GM23248 (cell line): ENCODE measurements at regions not wholly inside any gene's neighbourhood (a gene's known extent, or its start where the extent isn't known, plus 50 kb on each side); places are given as distances from the start of the nearest gene placed in this dataset.

ENCODE experiments used
- DNase-seq: peaks from one replicate; pipeline ENCODE4 v3.0.0-alpha.2; 2015
- H2AFZ ChIP-seq: fragments of 200-600 bp; sonication (generic); 2 replicates; pipeline ENCODE4 v1.6.1; 2016; ENCODE audit warnings: antibody characterized with exemption
- H3F3A ChIP-seq: fragments of 200-600 bp; sonication (generic); 2 replicates; pipeline ENCODE4 v1.6.1; 2016; ENCODE audit warnings: mild to moderate bottlenecking, antibody characterized with exemption, mixed run types; ENCODE audit not compliant: insufficient read depth
- H3K27ac ChIP-seq: fragments of 200-600 bp; sonication (generic); 2 replicates; pipeline ENCODE4 v1.5.1; 2016; ENCODE audit warnings: mild to moderate bottlenecking
- H3K27me3 ChIP-seq: fragments of 200-600 bp; sonication (generic); replicated peaks from 2 replicates; pipeline ENCODE4 v1.6.1; 2016; ENCODE audit warnings: mild to moderate bottlenecking; ENCODE audit not compliant: insufficient read depth
- H3K36me3 ChIP-seq: fragments of 200-600 bp; sonication (generic); 2 replicates; pipeline ENCODE4 v1.6.1; 2016; ENCODE audit warnings: low read depth, mild to moderate bottlenecking
- H3K4me1 ChIP-seq: fragments of 200-600 bp; sonication (generic); 2 replicates; pipeline ENCODE4 v1.6.1; 2016; ENCODE audit warnings: mild to moderate bottlenecking; ENCODE audit not compliant: insufficient read depth
- H3K4me2 ChIP-seq: fragments of 200-600 bp; sonication (generic); one replicate; pipeline ENCODE4 v1.6.1; 2016; ENCODE audit warnings: mild to moderate bottlenecking; ENCODE audit not compliant: unreplicated experiment
- H3K4me3 ChIP-seq: fragments of 200-600 bp; sonication (generic); 2 replicates; pipeline ENCODE4 v1.5.1; 2016; ENCODE audit warnings: mild to moderate bottlenecking
- H3K79me2 ChIP-seq: fragments of 200-600 bp; sonication (generic); 2 replicates; pipeline ENCODE4 v1.6.1; 2016; ENCODE audit warnings: mild to moderate bottlenecking; ENCODE audit not compliant: insufficient read depth
- H3K9ac ChIP-seq: fragments of 200-600 bp; sonication (generic); 2 replicates; pipeline ENCODE4 v1.6.1; 2016; ENCODE audit warnings: mild to moderate bottlenecking
- H3K9me2 ChIP-seq: fragments of 200-600 bp; sonication (generic); 2 replicates; pipeline ENCODE4 v1.6.1; 2016; ENCODE audit warnings: mixed run types, mild to moderate bottlenecking, moderate library complexity; ENCODE audit not compliant: insufficient read depth
- H3K9me3 ChIP-seq: fragments of 200-600 bp; sonication (generic); one replicate; pipeline ENCODE4 v1.6.1; 2017; ENCODE audit warnings: low read depth
- H4K20me1 ChIP-seq: fragments of 200-600 bp; sonication (generic); 2 replicates; pipeline ENCODE4 v1.6.0; 2016; ENCODE audit not compliant: insufficient read depth
- EZH2 ChIP-seq: fragments of 200-600 bp; sonication (generic); IDR thresholded peaks from 2 replicates; pipeline ENCODE4 v1.6.1; 2018; ENCODE audit warnings: antibody characterized with exemption, mild to moderate bottlenecking; ENCODE audit not compliant: insufficient read depth, poor library complexity, severe bottlenecking
- EZH2phosphoT487 ChIP-seq: fragments of 200-600 bp; sonication (generic); IDR thresholded peaks from 2 replicates; pipeline ENCODE4 v1.6.1; 2018; ENCODE audit warnings: antibody characterized with exemption, moderate library complexity, mild to moderate bottlenecking, low read depth; ENCODE audit not compliant: insufficient read depth
- WGBS, 2 experiments: methylation state at CpG; one replicate each; pipeline ENCODE4 v1.1.6; 2015 to 2017; ENCODE audit warnings: low lambda C conversion rate in 2 of 2, low coverage in 1 of 2; ENCODE audit errors: missing lambda C conversion rate in 2 of 2; 5-methylcytosine and 5-hydroxymethylcytosine counted together
- in situ Hi-C: fragments of 300-500 bp; cut with MboI; formaldehyde crosslinking; loops from 2 replicates; pipeline ENCODE4 v1.15.0; 2020

DNA sequence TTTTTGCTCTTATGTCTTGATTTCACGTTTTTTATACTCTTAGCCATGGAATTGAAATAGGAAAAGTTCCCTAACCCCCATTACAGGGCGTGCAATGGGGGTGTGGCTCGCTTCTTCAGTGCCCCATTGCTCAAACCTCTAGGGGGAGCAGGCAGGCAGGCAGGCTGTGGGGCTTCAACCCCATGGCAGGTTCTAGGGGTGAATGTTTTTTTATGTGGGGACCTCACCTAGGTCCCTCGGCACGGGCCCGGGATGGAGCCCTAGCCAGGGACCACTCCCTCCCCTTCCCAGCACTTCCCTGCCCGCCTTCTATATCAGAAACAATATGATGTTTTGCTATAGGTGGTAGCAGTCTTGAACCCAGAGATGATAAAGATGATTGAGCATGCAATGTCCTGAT lies 221.3 kb upstream of the SMC2 start:
- Histone ChIP-seq H3F3A (no peaks in the 10 kb centered on the region), H2AFZ (no peak overlapping the region), H3K4me1 (no peaks in the 10 kb centered on the region), H3K27me3 (no peaks in the 10 kb centered on the region), H3K9ac (no peak overlapping the region), H3K36me3 (no peaks in the 10 kb centered on the region), H3K9me2 (no peaks in the 10 kb centered on the region), H3K79me2 (no peaks in the 10 kb centered on the region), H4K20me1 (no peaks in the 10 kb centered on the region), H3K4me3 (no peak overlapping the region), H3K27ac (no peak overlapping the region), H3K9me3 (no peaks in the 10 kb centered on the region), H3K4me2 (no peak overlapping the region)
- WGBS, 2 experiments: 24 to 39% methylated on average over 7 of the region's 7 CpGs
- TF ChIP-seq EZH2phosphoT487: no peak
- no peak for TF ChIP-seq EZH2
- no peak for DNase-seq
- in situ Hi-C loops: no loop called here

DNA sequence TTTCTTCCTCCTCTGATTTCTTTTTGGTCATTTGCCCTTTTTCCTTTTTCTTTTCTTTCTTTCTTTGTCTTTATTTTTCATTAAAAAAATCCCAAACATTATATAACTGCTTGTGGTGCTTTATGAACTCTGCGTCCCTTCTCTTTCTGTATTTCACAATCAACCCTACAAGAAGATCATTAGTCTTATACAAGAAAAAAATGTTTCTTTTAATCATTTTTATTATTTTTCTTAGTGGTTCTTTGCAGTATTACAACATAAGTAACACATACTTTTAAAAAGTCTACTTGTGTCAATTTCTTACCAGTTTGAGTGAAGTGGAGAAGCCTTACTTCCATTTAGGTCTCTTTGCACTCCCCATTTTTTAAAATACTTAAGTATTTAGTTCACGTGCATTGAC lies 212.7 kb upstream of the SMC2 start:
- Histone ChIP-seq H3F3A (no peaks in the 10 kb centered on the region), H3K9ac (no peak overlapping the region), H3K4me2 (no peak overlapping the region), H4K20me1 (no peaks in the 10 kb centered on the region), H3K27ac (no peak overlapping the region), H3K36me3 (no peaks in the 10 kb centered on the region), H3K4me3 (no peak overlapping the region), H3K4me1 (no peaks in the 10 kb centered on the region), H2AFZ (no peak overlapping the region), H3K9me3 (no peaks in the 10 kb centered on the region), H3K79me2 (no peaks in the 10 kb centered on the region), H3K27me3 (no peaks in the 10 kb centered on the region), H3K9me2 (no peaks in the 10 kb centered on the region)
- TF ChIP-seq EZH2phosphoT487: no peak
- TF ChIP-seq EZH2: no peak
- no peak for DNase-seq
- in situ Hi-C loops: no loop called here
- WGBS, 2 experiments: 26 to 42% methylated on average over 2 of the region's 2 CpGs

DNA sequence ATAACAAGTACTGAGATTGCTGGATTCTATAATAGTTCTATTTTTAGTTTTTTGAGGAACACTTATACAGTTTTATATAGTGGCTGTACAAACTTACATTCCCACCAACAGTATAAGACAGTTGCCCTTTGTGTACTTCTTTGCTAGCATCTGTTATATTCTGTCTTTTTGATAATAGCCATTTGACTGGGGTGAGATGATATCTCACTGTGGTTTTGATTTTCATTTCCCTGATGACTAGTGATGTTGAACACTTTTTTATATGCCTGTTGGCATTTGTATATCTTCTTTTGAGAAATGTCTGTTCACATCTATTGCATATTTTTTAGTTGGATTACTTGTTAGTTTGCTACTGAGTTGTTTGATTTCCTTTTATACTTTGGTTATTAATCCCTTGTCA lies 204.1 kb upstream of the SMC2 start:
- no peaks in the 10 kb centered on the region for H3K9me2 ChIP-seq
- no peak overlapping the region for H3K4me3 ChIP-seq
- in situ Hi-C loops: no loop called here

DNA sequence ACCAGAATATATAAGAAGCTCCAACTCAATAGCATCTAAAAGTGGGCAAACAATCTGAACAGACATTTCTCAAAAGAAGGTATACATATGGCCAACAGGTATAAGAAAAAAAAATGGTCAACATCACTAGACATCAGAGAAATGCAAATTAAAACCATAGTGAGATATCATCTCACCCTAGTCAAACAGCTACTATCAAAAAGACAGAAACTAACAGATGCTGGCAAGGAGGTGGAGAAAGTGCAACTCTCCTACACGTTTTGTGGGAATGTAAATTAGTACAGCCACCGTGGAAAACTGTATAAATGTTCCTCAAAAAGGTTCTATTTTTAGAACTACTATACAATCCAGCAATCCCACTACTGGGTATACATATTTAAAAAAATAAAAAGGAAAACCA lies 199.9 kb upstream of the SMC2 start:
- Histone ChIP-seq H3K4me2 (no peak overlapping the region), H3K9me2 (no peaks in the 10 kb centered on the region), H3K27me3 (no peaks in the 10 kb centered on the region), H3K79me2 (no peaks in the 10 kb centered on the region), H3K27ac (no peak overlapping the region), H3K36me3 (no peaks in the 10 kb centered on the region), H3K9ac (no peak overlapping the region), H3K9me3 (no peaks in the 10 kb centered on the region), H3K4me3 (no peak overlapping the region), H3F3A (no peaks in the 10 kb centered on the region), H2AFZ (no peak overlapping the region), H3K4me1 (no peaks in the 10 kb centered on the region), H4K20me1 (no peaks in the 10 kb centered on the region)
- 0% methylated on average over 2 of the region's 2 CpGs for WGBS, 2 experiments
- TF ChIP-seq EZH2phosphoT487 (no peak), EZH2 (no peak)
- in situ Hi-C loops: no loop called here
- no peak for DNase-seq

More for the DNA sequence above, 204.1 kb upstream of the SMC2 start:
- Histone ChIP-seq H3K27ac (no peak overlapping the region), H3F3A (no peaks in the 10 kb centered on the region), H3K27me3 (no peaks in the 10 kb centered on the region), H3K79me2 (no peaks in the 10 kb centered on the region), H3K4me1 (no peaks in the 10 kb centered on the region), H3K9me3 (no peaks in the 10 kb centered on the region), H2AFZ (no peak overlapping the region), H3K4me2 (no peak overlapping the region), H4K20me1 (no peaks in the 10 kb centered on the region), H3K36me3 (no peaks in the 10 kb centered on the region), H3K9ac (no peak overlapping the region)
- TF ChIP-seq EZH2phosphoT487: no peak
- no peak for TF ChIP-seq EZH2
- DNase-seq: no peak

DNA sequence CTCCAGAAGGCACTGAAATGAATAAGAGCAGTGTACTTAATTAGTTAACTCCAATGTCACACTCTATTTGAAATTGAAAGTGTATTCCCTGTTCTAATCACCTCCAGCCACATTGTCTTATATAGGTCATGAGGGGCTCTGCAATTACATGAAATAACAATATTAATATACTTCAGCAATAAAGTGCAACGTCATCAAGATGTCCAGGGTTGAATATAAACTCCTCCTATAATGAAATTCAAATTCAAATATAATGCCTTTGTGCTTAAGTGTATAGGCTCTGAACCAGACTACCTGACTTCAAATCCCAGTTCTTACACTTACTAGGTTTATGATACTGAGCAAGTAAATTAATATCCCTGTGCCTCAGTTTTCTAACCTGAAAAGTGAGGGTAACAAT lies 195.6 kb upstream of the SMC2 start:
- Histone ChIP-seq H3K27ac (no peak overlapping the region), H3K9ac (no peak overlapping the region), H3K4me2 (no peak overlapping the region), H3K79me2 (no peaks in the 10 kb centered on the region), H2AFZ (no peak overlapping the region), H3K27me3 (no peaks in the 10 kb centered on the region), H3K9me3 (no peaks in the 10 kb centered on the region), H3K36me3 (no peaks in the 10 kb centered on the region), H3K9me2 (no peaks in the 10 kb centered on the region), H3K4me3 (no peak overlapping the region), H3F3A (no peaks in the 10 kb centered on the region), H3K4me1 (no peaks in the 10 kb centered on the region), H4K20me1 (no peaks in the 10 kb centered on the region)
- no peak for DNase-seq
- TF ChIP-seq EZH2phosphoT487 (no peak), EZH2 (no peak)
- in situ Hi-C loops: no loop called here
- 0% methylated on average over 1 of the region's 1 CpG for WGBS, 2 experiments
